Bone marrow (tissue), 2 donors: ENCODE measurements at regions not wholly inside any gene's neighbourhood (a gene's known extent, or its start where the extent isn't known, plus 50 kb on each side); places are given as distances from the start of the nearest gene placed in this dataset.

Experiments used
- DNase-seq, 2 donors: peaks; one replicate each; lab custom pipeline; 2025; lab: John Stamatoyannopoulos, UW

GRCh38 chr13:55245005-55245644, 1895.6 kb upstream of the PRR20A start:
- no peak for DNase-seq

DNA sequence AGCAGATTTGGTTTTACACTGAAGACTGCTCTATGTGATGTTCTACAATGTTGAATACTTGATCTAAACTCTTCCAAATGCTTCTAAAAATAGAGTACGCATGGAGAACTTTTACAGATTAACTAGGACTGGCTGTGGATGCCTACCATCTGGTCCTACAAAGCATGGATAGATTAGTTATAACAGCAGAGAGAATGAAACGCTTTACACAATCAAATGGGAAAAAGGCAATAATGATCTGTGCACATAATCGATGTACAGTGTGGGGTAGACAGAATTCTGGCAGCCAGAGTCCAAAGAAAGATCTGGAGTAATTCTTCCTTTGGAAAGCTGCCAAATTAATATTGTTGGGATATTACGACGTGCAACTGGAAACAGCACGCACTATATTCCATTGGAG, 1885.5 kb upstream of the PRR20A start:
- DNase-seq, result no peak

- no peak for DNase-seq
Observed at GRCh38 chr13:55263045-55263444, 1877.7 kb upstream of the PRR20A start.

DNA sequence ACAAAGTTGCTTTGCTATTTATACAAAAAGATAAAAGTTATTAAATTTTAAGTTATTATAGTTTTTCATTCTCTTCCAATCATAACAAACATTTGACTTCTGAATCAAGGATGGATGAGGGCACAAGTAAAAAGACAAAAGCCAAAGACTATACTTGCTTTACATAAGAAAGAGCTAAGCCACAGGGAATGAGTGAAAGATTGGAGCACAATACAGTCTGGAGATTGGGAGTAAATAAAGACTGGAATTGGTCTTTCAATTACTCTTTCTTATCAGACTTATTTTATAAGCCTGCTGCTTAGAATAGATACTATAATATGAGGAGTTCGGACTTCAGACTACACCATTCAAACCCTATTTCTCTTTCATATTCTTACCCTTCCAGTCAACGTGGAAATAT, 1874.1 kb upstream of the PRR20A start:
- DNase-seq, result no peak

DNA sequence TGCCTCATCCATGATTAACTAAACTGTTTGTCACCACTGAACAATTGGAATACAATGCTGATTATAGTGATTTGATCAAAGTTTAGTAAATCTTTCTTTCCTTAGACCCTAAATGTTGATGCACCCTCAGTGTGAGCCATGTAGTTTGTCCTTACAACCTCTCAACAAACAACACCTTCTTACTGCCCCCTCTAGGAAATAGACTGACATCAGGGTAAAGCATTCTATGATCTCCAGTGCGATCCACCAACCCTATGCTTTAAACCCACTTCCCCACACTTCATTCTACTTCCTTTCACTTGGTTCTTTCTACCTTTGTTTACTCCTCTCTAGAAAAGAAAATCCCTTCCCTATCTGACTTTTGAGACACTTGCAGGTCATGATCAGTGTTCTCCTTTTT, 1842.5 kb upstream of the PRR20A start:
- no peak for DNase-seq

- no peak for DNase-seq
Observed at GRCh38 chr13:55302568-55302967, 1838.2 kb upstream of the PRR20A start.

DNA sequence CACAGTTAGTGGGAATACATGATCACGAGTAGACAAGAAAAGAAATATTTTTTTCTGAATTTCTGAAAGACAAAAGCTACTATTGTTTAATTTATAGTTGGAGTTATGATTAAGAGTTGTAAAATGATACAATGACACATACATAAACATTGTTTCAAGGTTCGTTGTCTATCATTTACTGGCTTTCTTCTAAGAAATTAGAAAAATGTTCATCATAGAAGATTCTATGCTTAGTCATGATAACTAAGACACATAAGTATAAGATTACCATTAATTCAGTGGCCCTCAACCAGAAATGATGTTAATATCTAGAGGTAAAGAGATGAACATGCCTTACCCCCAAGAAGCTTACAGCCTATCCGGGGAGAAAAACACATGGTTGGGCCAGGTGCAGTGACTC, 1832.8 kb upstream of the PRR20A start:
- no peak for DNase-seq

DNA sequence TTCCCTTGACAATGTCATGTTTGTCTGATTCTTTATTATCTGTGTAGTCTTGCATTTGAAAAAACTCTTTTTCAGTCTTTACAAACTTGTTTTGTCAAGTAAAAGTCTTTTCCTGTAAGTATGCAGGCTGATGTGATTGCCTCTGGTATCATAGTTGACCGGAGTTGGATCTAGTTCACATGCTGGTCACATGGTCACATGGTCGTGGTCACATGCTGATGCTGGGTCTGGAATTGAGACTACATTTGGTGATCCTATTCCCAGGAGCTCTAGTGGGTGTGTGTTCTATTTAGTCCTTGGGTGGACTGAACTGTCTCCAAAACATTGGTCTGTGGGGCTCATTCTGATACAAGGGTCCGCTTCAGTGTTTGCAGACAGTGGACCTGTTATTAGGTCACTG, 1798.8 kb upstream of the PRR20A start:
- DNase-seq, result no peak

DNA sequence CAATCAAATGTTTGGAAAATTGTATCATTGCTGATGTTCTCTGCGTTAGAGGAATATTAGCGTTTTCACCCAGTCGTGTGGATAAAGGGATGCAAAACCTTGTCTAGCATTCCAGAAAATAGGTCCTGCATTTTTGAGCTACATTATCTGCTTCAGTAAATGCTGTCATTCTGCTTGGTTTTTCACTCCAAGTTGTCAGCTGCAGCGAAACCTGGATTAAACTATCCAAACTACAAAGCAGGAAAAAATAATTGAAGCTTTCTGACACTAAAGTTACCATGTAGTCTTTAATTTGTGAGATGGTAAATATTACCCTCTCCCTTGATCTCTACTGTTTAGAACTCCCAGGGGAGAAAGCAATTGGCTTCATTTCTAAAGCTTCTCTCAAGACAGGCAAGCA, 1795.5 kb upstream of the PRR20A start:
- DNase-seq, result no peak

DNA sequence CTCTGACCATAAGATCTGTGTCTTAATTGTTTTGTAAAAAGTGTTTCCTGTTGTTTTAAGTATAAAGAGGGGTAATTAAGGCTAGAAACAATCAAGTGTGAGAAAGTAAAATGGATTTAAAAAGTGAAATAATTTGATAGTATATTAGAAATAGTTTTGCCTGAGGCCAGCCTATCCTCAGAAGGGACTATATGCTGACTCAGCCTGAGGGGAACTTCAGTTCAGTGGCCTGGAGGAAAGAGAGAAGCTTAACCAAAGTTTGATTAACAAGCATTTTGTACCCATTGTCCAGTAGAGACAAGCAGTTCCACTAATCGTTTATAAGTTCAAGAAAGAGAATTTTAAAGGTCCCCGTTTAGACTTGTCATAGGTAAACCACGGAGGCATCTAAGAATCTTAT, 1793.2 kb upstream of the PRR20A start:
- no peak for DNase-seq

- no peak for DNase-seq
Observed at GRCh38 chr13:55359067-55359466, 1781.7 kb upstream of the PRR20A start.

DNA sequence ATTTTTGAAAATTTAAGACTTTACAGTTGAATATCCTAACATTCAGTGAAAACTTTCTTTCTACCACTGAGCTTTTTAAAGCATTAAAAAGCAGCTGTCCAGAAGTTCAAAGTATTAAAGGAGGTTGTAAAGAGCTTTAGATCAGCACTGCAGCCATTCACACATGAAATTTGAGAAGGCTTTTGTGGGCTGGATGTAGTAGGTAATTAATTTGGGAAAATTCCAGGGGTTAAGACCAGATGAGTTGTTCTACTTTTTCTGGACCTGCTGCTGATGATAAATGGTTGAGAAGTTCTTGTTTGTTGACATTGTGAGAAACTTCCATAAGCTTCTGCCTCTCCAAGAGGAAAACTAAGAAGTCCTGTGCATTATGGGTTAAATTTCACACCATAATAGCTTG, 1779.6 kb upstream of the PRR20A start:
- DNase-seq, result no peak

DNA sequence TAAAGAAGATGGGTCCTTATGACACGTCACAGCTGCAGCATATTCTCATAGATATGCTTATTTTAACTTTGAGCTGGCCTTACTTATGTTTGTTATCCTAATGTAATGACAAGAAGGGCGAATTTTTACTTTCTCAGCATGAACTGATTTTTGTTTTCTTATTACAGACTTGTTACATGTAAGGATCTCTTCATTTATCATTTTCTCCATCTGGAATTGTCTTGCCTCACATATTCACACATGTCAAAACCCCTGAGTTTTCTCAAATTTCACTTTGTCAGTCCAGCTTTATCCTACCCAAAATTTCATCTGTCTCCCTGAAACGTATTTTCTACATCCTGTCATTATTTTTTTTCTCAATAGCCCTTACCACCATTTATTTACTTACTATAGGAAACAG, 1774.0 kb upstream of the PRR20A start:
- DNase-seq, result no peak

GRCh38 chr13:55394470-55394869, 1746.2 kb upstream of the PRR20A start:
- no peak for DNase-seq

GRCh38 chr13:55402870-55403269, 1737.8 kb upstream of the PRR20A start:
- DNase-seq, result no peak

DNA sequence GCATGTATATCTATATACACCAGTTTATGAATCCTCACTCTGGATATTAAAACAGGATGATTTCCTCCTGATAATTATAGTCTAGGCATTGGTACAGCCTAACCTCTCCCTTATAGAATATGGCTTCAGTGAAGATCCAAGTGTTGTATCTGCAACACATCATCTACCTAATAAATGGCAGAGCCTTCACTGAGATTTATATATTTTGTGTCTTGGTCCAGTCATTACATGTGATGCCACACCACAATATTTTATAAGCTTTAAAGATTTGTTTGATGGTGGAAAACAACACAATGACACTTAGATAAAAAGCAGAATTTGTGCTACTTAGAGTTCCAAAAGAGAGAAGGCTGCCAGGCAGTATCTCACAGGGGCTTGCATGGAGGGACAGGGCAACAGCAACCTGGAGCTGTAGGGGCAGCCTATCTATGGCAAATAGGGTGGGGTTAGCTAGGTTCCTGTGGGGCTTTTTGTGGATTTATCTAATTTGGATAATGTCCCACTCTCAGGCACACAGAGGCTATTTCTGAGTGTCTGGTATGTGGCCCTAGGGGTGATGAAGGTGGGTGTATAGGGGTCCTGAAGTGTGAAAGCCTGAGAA, 1736.7 kb upstream of the PRR20A start:
- DNase-seq, result no peak

DNA sequence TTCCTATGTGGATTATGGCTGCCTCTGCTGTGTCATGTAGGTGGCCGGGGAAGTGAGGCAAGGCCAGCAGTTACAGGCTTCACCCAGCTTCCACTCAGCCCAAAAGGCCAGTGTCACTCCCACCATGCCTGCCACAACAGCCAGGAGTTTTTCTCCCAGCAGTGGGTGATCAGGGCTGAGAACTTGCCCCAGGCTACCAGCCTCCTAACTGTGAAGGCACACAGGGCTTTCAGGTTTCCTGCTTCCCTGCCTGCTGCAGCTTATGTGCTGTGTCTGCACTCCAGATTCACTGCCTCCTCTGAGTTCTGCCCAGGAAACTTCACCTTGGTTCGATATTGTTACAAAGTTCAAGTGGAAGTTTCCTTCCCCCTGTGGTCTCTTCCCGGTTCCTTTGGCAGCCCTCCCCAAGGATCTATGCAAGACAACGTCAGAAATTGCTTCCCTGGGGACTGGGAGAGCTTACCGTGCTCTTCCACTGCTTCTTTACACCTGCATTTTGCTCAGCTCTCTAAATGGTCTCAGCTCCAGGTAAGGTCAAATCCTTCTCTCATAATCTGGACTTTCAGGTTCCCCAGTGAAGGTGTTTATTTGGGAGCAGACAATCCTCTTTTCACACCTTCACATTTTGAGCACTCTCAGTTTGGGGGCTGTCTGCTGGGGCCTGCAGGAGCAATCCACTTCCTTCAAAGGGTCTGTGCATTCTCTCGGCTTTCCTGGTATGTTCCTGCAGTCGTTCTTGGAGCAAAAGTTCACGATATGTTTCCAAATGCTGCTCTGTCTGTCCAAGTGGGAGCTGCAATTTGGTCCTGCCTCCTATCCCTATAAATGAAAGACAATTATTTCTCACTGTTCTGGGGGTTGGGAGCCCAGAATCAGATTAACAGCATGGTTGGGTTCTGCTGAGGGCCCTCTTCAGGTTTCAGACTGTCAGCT, 1730.1 kb upstream of the PRR20A start:
- no peak for DNase-seq

DNA sequence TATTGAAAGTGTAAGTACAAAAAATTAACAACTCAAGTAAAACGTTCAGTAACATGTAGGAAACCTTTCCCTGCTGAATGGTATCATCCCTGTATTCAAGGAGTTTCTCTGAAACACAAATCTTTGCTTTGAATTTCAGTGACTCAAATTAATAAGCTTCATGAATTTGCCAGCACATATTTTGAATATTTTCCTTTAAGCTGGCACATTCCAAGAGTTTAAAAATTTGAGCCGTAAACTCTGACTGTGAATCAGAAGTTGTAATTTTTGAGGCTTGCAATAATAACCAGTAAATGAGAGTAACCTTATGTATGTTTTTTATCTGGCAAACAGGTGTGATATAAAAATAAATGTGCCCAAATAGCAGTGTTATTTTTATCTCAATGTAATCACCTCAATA, 1722.6 kb upstream of the PRR20A start:
- no peak for DNase-seq

DNA sequence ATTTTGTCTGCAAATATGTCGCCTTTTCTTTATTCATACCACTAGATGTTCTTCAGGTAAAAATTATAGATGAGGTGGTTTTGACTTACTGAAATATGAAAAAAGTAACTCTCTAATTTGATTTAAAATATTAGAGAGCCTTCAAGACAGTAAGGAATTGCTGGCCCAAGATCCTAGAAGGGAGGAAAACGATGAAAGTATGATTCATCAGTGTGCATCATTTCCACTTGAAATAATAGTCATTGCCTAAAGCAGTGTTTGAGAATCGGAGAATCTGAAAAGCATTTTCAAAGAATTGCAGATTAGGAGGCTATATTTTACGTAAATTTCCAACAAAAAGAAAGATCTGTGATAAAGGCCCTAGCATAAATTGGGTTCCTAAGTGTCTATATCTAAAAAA, 1707.9 kb upstream of the PRR20A start:
- no peak for DNase-seq

- DNase-seq, result no peak
Observed at GRCh38 chr13:55437162-55437561, 1703.6 kb upstream of the PRR20A start.

GRCh38 chr13:55439450-55439849, 1701.3 kb upstream of the PRR20A start:
- no peak for DNase-seq

GRCh38 chr13:55440465-55441085, 1700.1 kb upstream of the PRR20A start:
- DNase-seq, result no peak

GRCh38 chr13:55464222-55464621, 1676.5 kb upstream of the PRR20A start:
- DNase-seq, result no peak
